RWPE2 (cell line): ENCODE measurements at regions not wholly inside any gene's neighbourhood (a gene's known extent, or its start where the extent isn't known, plus 50 kb on each side); places are given as distances from the start of the nearest gene placed in this dataset.

ENCODE experiments used
- ATAC-seq: fragments of 200-7000 bp; cut with Tn5 transposase; 3 replicates; pipeline ENCODE4 v1.9.1; 2021; ENCODE audit warnings: low read depth
- DNase-seq: peaks from one replicate; pipeline ENCODE4 v3.0.0-alpha.2; 2020; ENCODE audit warnings: low spot score
- H3K27ac ChIP-seq: fragments of 450-650 bp; 2 replicates; pipeline ENCODE4 v1.5.1; 2017; ENCODE audit warnings: mild to moderate bottlenecking; ENCODE audit not compliant: poor library complexity, severe bottlenecking
- H3K27me3 ChIP-seq: fragments of 250-450 bp; sonication (Bioruptor Pico); 2 replicates; pipeline ENCODE4 v1.5.1; 2021; ENCODE audit warnings: mild to moderate bottlenecking, moderate library complexity; ENCODE audit not compliant: insufficient read depth, poor library complexity, severe bottlenecking
- H3K36me3 ChIP-seq: fragments of 250-450 bp; sonication (Bioruptor Pico); 2 replicates; pipeline ENCODE4 v1.5.1; 2020; ENCODE audit warnings: low read depth, mild to moderate bottlenecking, moderate library complexity
- H3K4me1 ChIP-seq: fragments of 250-450 bp; sonication (Bioruptor Pico); 2 replicates; pipeline ENCODE4 v1.5.1; 2021; ENCODE audit warnings: mild to moderate bottlenecking, moderate library complexity; ENCODE audit not compliant: insufficient read depth, poor library complexity, severe bottlenecking
- H3K4me3 ChIP-seq: fragments of 250-450 bp; sonication (Bioruptor Pico); 2 replicates; pipeline ENCODE4 v1.5.1; 2021; ENCODE audit warnings: mild to moderate bottlenecking, moderate library complexity; ENCODE audit not compliant: severe bottlenecking
- H3K9me3 ChIP-seq: fragments of 250-450 bp; sonication (Bioruptor Pico); 2 replicates; pipeline ENCODE4 v1.5.1; 2021; ENCODE audit warnings: mild to moderate bottlenecking, moderate library complexity; ENCODE audit not compliant: severe bottlenecking
- TF ChIP-seq, protein P1 (sequence below): fragments of 450-650 bp; IDR thresholded peaks from one replicate; pipeline ENCODE4 v1.5.1; 2017; ENCODE audit warnings: mild to moderate bottlenecking, moderate library complexity; ENCODE audit not compliant: poor library complexity, severe bottlenecking

DNA sequence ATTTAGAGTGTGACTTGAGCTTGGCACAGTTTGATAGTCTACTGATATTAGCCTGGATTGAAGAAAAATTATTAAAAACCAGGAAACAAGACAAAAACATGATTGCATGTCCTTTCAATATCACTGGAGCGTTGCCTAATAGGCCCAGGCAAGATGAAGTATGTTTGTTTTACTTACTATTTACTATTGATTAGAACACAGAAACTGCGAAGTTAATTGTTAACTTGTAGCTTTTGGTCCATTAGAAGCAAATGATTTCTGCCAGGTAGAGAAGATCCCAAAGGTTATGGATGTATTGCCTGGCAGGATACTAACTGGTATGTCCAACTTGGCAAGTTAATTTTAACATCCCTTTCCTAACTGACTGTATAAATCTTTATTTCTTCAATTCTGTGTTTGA is 268.9 kb downstream of the ETNK1 start:
- no peak for ATAC-seq
- Histone ChIP-seq H3K27ac (no peak overlapping the region), H3K36me3 (no peaks in the 10 kb centered on the region), H3K27me3 (no peaks in the 10 kb centered on the region), H3K4me1 (no peaks in the 10 kb centered on the region), H3K9me3 (no peaks in the 10 kb centered on the region), H3K4me3 (no peak overlapping the region)
- DNase-seq, result no peak
- TF ChIP-seq, protein P1, sequence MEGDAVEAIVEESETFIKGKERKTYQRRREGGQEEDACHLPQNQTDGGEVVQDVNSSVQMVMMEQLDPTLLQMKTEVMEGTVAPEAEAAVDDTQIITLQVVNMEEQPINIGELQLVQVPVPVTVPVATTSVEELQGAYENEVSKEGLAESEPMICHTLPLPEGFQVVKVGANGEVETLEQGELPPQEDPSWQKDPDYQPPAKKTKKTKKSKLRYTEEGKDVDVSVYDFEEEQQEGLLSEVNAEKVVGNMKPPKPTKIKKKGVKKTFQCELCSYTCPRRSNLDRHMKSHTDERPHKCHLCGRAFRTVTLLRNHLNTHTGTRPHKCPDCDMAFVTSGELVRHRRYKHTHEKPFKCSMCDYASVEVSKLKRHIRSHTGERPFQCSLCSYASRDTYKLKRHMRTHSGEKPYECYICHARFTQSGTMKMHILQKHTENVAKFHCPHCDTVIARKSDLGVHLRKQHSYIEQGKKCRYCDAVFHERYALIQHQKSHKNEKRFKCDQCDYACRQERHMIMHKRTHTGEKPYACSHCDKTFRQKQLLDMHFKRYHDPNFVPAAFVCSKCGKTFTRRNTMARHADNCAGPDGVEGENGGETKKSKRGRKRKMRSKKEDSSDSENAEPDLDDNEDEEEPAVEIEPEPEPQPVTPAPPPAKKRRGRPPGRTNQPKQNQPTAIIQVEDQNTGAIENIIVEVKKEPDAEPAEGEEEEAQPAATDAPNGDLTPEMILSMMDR, result no peak

DNA sequence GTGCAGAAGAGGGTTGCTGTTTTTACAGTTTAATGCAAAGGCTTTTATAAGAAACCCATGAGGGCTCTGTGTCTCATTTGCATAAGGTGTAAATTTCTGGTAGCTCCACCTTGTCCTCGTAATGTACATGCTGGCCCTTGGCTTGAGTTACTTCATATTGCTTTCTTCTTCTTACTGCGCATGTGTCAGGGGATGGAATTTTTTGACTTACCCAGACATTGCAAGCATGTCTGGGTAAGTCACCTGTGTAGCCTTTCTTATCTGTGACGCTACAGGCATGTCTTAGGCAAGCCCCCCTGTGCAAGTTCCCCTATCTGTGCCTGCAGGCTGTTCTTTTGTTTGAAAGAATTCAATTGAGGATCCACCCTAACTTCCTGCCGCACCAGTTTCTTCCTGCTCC is 274.2 kb downstream of the ETNK1 start:
- DNase-seq, result no peak
- Histone ChIP-seq H3K9me3 (no peaks in the 10 kb centered on the region), H3K36me3 (no peaks in the 10 kb centered on the region), H3K4me3 (no peak overlapping the region), H3K27me3 (no peaks in the 10 kb centered on the region), H3K27ac (no peak overlapping the region), H3K4me1 (no peaks in the 10 kb centered on the region)
- no peak for ATAC-seq
- TF ChIP-seq, protein P1, result no peak

DNA sequence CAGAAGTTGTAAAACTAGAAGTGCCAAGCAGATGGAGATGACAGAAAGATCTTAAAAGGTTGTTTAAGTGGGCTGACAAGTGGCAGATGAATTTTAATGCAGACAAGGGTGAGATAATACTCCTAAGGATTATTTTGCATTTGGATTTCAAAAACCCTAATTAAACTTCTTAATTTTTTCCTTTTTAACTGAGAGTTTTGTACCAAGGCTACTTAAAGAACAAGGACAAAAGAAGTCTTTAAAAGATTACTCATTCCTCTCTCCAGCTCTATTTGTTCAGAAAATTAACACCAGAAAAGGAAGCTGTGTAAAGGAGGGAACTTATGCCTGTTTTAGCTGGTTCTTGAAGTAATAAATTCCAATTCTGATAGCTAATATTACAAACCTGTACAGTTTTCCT is 275.4 kb downstream of the ETNK1 start:
- no peaks in the 10 kb centered on the region for H3K4me1 ChIP-seq
- TF ChIP-seq, protein P1, result no peak
- no peaks in the 10 kb centered on the region for H3K9me3 ChIP-seq
- H3K27ac ChIP-seq, result no peak overlapping the region
- no peak for ATAC-seq
- no peak overlapping the region for H3K4me3 ChIP-seq
- H3K36me3 ChIP-seq, result no peaks in the 10 kb centered on the region
- DNase-seq, result no peak
- H3K27me3 ChIP-seq, result no peaks in the 10 kb centered on the region

DNA sequence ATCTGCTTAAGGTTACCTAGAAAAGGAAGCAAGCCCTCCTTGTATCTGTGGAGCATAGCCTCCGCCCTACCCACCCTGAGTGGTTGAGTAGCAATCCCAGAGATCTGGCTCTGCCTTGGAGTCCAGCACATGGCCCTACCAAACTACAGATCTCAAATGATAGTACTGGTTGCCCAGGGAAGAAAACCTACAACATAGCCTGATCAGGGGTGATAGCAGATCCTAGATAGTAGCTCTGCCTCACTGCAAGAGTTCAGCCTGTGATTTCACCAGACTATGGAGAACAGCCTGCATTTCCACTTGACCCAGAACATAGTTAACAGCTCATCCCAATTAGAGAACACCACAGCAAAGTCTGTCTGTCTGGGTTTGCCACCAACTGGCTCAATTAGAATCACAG is 279.5 kb downstream of the ETNK1 start:
- DNase-seq, result no peak
- Histone ChIP-seq H3K27me3 (no peaks in the 10 kb centered on the region), H3K4me3 (no peak overlapping the region), H3K9me3 (no peaks in the 10 kb centered on the region), H3K27ac (no peak overlapping the region), H3K36me3 (no peaks in the 10 kb centered on the region), H3K4me1 (no peaks in the 10 kb centered on the region)
- no peak for ATAC-seq
- TF ChIP-seq, protein P1, result no peak

DNA sequence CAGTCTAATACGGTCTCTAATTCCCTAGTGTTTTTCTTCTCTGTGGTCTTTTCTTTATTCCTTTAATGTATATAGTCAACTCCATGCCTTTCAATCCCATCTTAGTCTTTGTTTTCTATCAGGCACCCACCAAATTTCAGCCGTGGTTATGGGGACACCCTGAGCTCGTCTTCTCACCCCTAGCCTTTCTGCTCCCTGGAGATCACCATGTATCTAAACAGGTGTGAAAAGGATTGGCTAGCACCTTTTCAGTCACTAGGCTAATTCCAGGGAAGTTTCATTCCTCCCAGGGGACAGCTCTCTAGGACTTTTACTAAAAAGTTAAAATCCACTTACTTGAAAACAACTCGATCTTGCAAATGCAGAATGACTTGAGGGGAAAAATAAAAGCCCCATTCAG is 291.3 kb downstream of the ETNK1 start:
- Histone ChIP-seq H3K4me1 (no peaks in the 10 kb centered on the region), H3K9me3 (no peaks in the 10 kb centered on the region), H3K36me3 (no peaks in the 10 kb centered on the region), H3K27me3 (no peaks in the 10 kb centered on the region), H3K27ac (no peak overlapping the region), H3K4me3 (no peak overlapping the region)
- DNase-seq (no peak), ATAC-seq (no peak)
- TF ChIP-seq, protein P1, result no peak
